H9 (cell line): ENCODE measurements at regions not wholly inside any gene's neighbourhood (a gene's known extent, or its start where the extent isn't known, plus 50 kb on each side); places are given as distances from the start of the nearest gene placed in this dataset.

Experiments used
- DNase-seq: peaks from one replicate; pipeline ENCODE4 v3.0.0-alpha.2; 2017
- H2AFZ ChIP-seq: one replicate; pipeline ENCODE4 v1.6.1; 2013; ENCODE audit warnings: mild to moderate bottlenecking, low read length, control low read depth, moderate library complexity
- H2AK5ac ChIP-seq: 2 replicates; pipeline ENCODE4 v1.6.1; 2013; ENCODE audit warnings: low read length, control low read depth, mixed read lengths; ENCODE audit not compliant: insufficient read length
- H2BK120ac ChIP-seq: one replicate; pipeline ENCODE4 v1.6.1; 2013; ENCODE audit warnings: low read depth, mild to moderate bottlenecking, low read length, control low read depth, inconsistent platforms; ENCODE audit not compliant: poor library complexity, severe bottlenecking
- H2BK12ac ChIP-seq: 2 replicates; pipeline ENCODE4 v1.6.1; 2013; ENCODE audit warnings: low read length, control low read depth, mixed read lengths, low read depth; ENCODE audit not compliant: insufficient read length
- H2BK15ac ChIP-seq: 2 replicates; pipeline ENCODE4 v1.6.1; 2013; ENCODE audit warnings: low read depth, low read length, control low read depth
- H2BK20ac ChIP-seq: one replicate; pipeline ENCODE4 v1.6.1; 2013; ENCODE audit warnings: low read depth, mild to moderate bottlenecking, low read length, control low read depth, inconsistent platforms; ENCODE audit not compliant: poor library complexity, severe bottlenecking
- H2BK5ac ChIP-seq: 2 replicates; pipeline ENCODE4 v1.6.1; 2013; ENCODE audit warnings: low read length, control low read depth, mixed read lengths; ENCODE audit not compliant: insufficient read length
- H3K14ac ChIP-seq: 2 replicates; pipeline ENCODE4 v1.6.1; 2013; ENCODE audit warnings: low read length, control low read depth; ENCODE audit not compliant: insufficient read depth
- H3K18ac ChIP-seq: 2 replicates; pipeline ENCODE4 v1.6.1; 2013; ENCODE audit warnings: low read depth, mild to moderate bottlenecking, mixed read lengths, low read length, control low read depth; ENCODE audit not compliant: insufficient read length
- H3K23ac ChIP-seq: 2 replicates; pipeline ENCODE4 v1.6.1; 2013; ENCODE audit warnings: low read length, control low read depth, mixed read lengths, low read depth; ENCODE audit not compliant: insufficient read length
- H3K23me2 ChIP-seq: 2 replicates; pipeline ENCODE4 v1.6.1; 2013; ENCODE audit warnings: low read depth, mild to moderate bottlenecking, mixed read lengths, low read length, control low read depth; ENCODE audit not compliant: insufficient read length, poor library complexity, severe bottlenecking
- H3K27ac ChIP-seq: 2 replicates; pipeline ENCODE4 v1.5.1; 2013; ENCODE audit warnings: low read length, control low read depth, mixed read lengths, low read depth; ENCODE audit not compliant: insufficient read length
- H3K27me3 ChIP-seq: 2 replicates; pipeline ENCODE4 v1.6.1; 2013; ENCODE audit warnings: low read length, control low read depth, inconsistent platforms; ENCODE audit not compliant: insufficient read depth
- H3K4ac ChIP-seq: 2 replicates; pipeline ENCODE4 v1.6.1; 2013; ENCODE audit warnings: low read depth, mild to moderate bottlenecking, control low read depth, inconsistent platforms, low read length, moderate library complexity
- H3K4me1 ChIP-seq: 2 replicates; pipeline ENCODE4 v1.6.1; 2013; ENCODE audit warnings: low read length, control low read depth, inconsistent platforms; ENCODE audit not compliant: insufficient read depth
- H3K4me2 ChIP-seq: 2 replicates; pipeline ENCODE4 v1.6.1; 2013; ENCODE audit warnings: low read length, control low read depth, mixed read lengths; ENCODE audit not compliant: insufficient read length, insufficient read depth
- H3K56ac ChIP-seq: 2 replicates; pipeline ENCODE4 v1.6.1; 2013; ENCODE audit warnings: low read depth, mild to moderate bottlenecking, mixed read lengths, low read length, control low read depth; ENCODE audit not compliant: insufficient read length
- H3K79me1 ChIP-seq: 2 replicates; pipeline ENCODE4 v1.6.1; 2013; ENCODE audit warnings: low read depth, mild to moderate bottlenecking, moderate library complexity, low read length, control low read depth, inconsistent platforms; ENCODE audit not compliant: insufficient read depth, poor library complexity, severe bottlenecking
- H3K79me2 ChIP-seq: 2 replicates; pipeline ENCODE4 v1.6.1; 2013; ENCODE audit warnings: low read length, control low read depth, inconsistent platforms; ENCODE audit not compliant: insufficient read depth
- H3K9ac ChIP-seq: 2 replicates; pipeline ENCODE4 v1.6.1; 2013; ENCODE audit warnings: low read length, control low read depth, mixed read lengths; ENCODE audit not compliant: insufficient read length; ENCODE audit errors: extremely low read depth
- H3K9me3 ChIP-seq: one replicate; pipeline ENCODE4 v1.6.1; 2013; ENCODE audit warnings: low read depth, low read length, inconsistent platforms; ENCODE audit not compliant: control insufficient read depth
- H3T11ph ChIP-seq: one replicate; pipeline ENCODE4 v1.6.1; 2013; ENCODE audit warnings: mild to moderate bottlenecking, low read length, control low read depth, inconsistent platforms
- H4K20me1 ChIP-seq: one replicate; pipeline ENCODE4 v1.6.1; 2013; ENCODE audit not compliant: control insufficient read depth, insufficient read length, insufficient read depth
- H4K5ac ChIP-seq: 2 replicates; pipeline ENCODE4 v1.6.1; 2013; ENCODE audit warnings: low read depth, mild to moderate bottlenecking, mixed read lengths, low read length, control low read depth; ENCODE audit not compliant: insufficient read length
- H4K8ac ChIP-seq: replicated peaks from 2 replicates; pipeline ENCODE4 v1.6.1; 2013; ENCODE audit warnings: low read length, control low read depth, mixed read lengths, low read depth; ENCODE audit not compliant: insufficient read length
- H4K91ac ChIP-seq: 2 replicates; pipeline ENCODE4 v1.6.1; 2013; ENCODE audit warnings: low read depth, mild to moderate bottlenecking, moderate library complexity, mixed read lengths, low read length, control low read depth; ENCODE audit not compliant: insufficient read length
- H3K27ac Mint-ChIP-seq, 3 experiments: 2 replicates in 2 of 3; 3 replicates in 1 of 3; pipeline ENCODE4 v1.8.0; 2020 to 2021; ENCODE audit warnings: mixed read lengths in 3 of 3, mild to moderate bottlenecking in 1 of 3, moderate library complexity in 1 of 3
- H3K27me3 Mint-ChIP-seq: 2 replicates; pipeline ENCODE4 v1.8.0; 2021; ENCODE audit warnings: low read depth, mild to moderate bottlenecking, moderate library complexity, mixed read lengths
- H3K36me3 Mint-ChIP-seq, 3 experiments: 2 replicates in 2 of 3; 3 replicates in 1 of 3; pipeline ENCODE4 v1.8.0; 2020 to 2021; ENCODE audit warnings: low read depth in 3 of 3, mixed read lengths in 3 of 3; ENCODE audit not compliant: insufficient read depth in 1 of 3
- H3K4me1 Mint-ChIP-seq, 2 experiments: 2 replicates each; pipeline ENCODE4 v1.8.0; 2020; ENCODE audit warnings: mixed read lengths in 2 of 2
- H3K4me3 Mint-ChIP-seq, 2 experiments: 2 replicates in 1 of 2; 3 replicates in 1 of 2; pipeline ENCODE4 v1.8.0; 2020 to 2021; ENCODE audit warnings: mild to moderate bottlenecking in 2 of 2, mixed read lengths in 2 of 2, moderate library complexity in 1 of 2
- H3K9me3 Mint-ChIP-seq, 2 experiments: 2 replicates in 1 of 2; 3 replicates in 1 of 2; pipeline ENCODE4 v1.8.0; 2020; ENCODE audit warnings: mild to moderate bottlenecking in 2 of 2, mixed read lengths in 2 of 2, moderate library complexity in 1 of 2
- WGBS: extraction: QIAGEN DNeasy Blood & Tissue Kit; methylation state at CpG from one replicate; pipeline ENCODE4 v1.1.7; 2013; ENCODE audit warnings: missing lambda C conversion rate, low lambda C conversion rate, mixed read lengths; ENCODE audit not compliant: insufficient read length; ENCODE audit errors: extremely low coverage; 5-methylcytosine and 5-hydroxymethylcytosine counted together
- TF ChIP-seq, protein P1 (sequence below): fragments of 200-600 bp; sonication (generic); conservative IDR thresholded peaks from 3 replicates; pipeline ENCODE4 v1.8.0; 2021; ENCODE audit warnings: antibody characterized with exemption, mild to moderate bottlenecking

DNA sequence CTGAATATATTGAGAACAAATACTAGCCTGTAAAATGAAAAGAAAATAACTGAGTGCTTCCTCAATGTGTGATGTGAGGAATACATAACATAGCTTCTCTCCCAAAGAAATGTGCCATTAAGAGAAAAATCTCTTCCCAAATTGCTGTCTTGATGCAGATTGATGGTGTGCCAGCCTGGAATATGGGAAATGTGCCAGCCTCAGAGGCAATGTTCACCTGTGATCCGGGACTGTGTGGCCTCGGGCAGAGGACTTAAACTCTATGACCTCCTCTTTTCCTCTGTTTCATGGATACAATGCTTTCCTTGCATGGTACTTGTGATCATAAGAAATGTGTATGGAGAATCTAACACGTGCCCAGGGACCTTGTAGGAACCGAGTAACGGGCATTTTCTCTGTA is 370.9 kb downstream of the DIRAS2 start:
- no peak for DNase-seq
- Histone ChIP-seq H4K91ac (no peak overlapping the region), H4K5ac (no peak overlapping the region), H3T11ph (no peak overlapping the region), H3K23ac (no peak overlapping the region), H3K27ac (no peak overlapping the region), H4K20me1 (no peaks in the 10 kb centered on the region), H3K79me2 (no peaks in the 10 kb centered on the region), H3K9me3 (no peaks in the 10 kb centered on the region), H2BK12ac (no peak overlapping the region), H3K18ac (no peak overlapping the region), H2BK120ac (no peak overlapping the region), H3K4me2 (no peak overlapping the region), H2BK5ac (no peak overlapping the region), H2BK20ac (no peak overlapping the region), H3K9ac (no peak overlapping the region), H2AK5ac (no peak overlapping the region), H2BK15ac (no peak overlapping the region), H3K27me3 (no peaks in the 10 kb centered on the region), H3K14ac (no peak overlapping the region), H2AFZ (no peak overlapping the region), H3K23me2 (no peaks in the 10 kb centered on the region), H3K4ac (no peak overlapping the region), H4K8ac (no peak overlapping the region), H3K56ac (no peak overlapping the region), H3K4me1 (no peaks in the 10 kb centered on the region), H3K79me1 (no peaks in the 10 kb centered on the region)
- Mint-ChIP-seq H3K9me3 (no peaks in the 10 kb centered on the region), H3K4me3 (no peak overlapping the region), H3K36me3 (peaks cover 0 to 2% (median 0%) of the 10 kb centered on the region in 3 experiments; a peak in 1 of 7 replicates), H3K27me3 (no peaks in the 10 kb centered on the region), H3K4me1 (peaks cover 0 to 4% of the 10 kb centered on the region in 2 experiments; a peak in 2 of 4 replicates), H3K27ac (no peak overlapping the region)
- WGBS = no CpG with 5 or more reads among the region's 5 CpGs
- TF ChIP-seq, protein P1, sequence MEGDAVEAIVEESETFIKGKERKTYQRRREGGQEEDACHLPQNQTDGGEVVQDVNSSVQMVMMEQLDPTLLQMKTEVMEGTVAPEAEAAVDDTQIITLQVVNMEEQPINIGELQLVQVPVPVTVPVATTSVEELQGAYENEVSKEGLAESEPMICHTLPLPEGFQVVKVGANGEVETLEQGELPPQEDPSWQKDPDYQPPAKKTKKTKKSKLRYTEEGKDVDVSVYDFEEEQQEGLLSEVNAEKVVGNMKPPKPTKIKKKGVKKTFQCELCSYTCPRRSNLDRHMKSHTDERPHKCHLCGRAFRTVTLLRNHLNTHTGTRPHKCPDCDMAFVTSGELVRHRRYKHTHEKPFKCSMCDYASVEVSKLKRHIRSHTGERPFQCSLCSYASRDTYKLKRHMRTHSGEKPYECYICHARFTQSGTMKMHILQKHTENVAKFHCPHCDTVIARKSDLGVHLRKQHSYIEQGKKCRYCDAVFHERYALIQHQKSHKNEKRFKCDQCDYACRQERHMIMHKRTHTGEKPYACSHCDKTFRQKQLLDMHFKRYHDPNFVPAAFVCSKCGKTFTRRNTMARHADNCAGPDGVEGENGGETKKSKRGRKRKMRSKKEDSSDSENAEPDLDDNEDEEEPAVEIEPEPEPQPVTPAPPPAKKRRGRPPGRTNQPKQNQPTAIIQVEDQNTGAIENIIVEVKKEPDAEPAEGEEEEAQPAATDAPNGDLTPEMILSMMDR = no peak
